ENCODE measurements at regions not wholly inside any gene's neighbourhood (a gene's known extent, or its start where the extent isn't known, plus 50 kb on each side); places are given as distances from the start of the nearest gene placed in this dataset.

- H3F3A ChIP-seq (ENCODE audit: insufficient read depth, low read length) = no peaks in the 10 kb centered on the region
- H2AFZ ChIP-seq (ENCODE audit: low read length) = no peak overlapping the region
- H3K9me3 ChIP-seq (ENCODE audit: low read length) = no peaks in the 10 kb centered on the region
- TF ChIP-seq EZH2 (IDR thresholded peaks at IDR 0.05; ENCODE audit: borderline replicate concordance, low read length) = no peak
- no peak for TF ChIP-seq CTCF (IDR thresholded peaks at IDR 0.05; ENCODE audit: low read length)
- H3K4me1 ChIP-seq (ENCODE audit: insufficient read depth, low read length, severe bottlenecking) = no peaks in the 10 kb centered on the region
- H3K9me2 ChIP-seq (ENCODE audit: low read depth, low read length) = no peaks in the 10 kb centered on the region
- no peaks in the 10 kb centered on the region for H3K36me3 ChIP-seq (ENCODE audit: insufficient read depth, low read length)
- H3K27me3 ChIP-seq (ENCODE audit: insufficient read depth, low read length) = no peaks in the 10 kb centered on the region
- H4K20me1 ChIP-seq (ENCODE audit: insufficient read depth, low read length) = no peaks in the 10 kb centered on the region
- no peaks in the 10 kb centered on the region for H3K79me2 ChIP-seq (ENCODE audit: insufficient read depth, low read length)
- H3K4me3 ChIP-seq (ENCODE audit: low read depth, low read length, poor library complexity, severe bottlenecking) = no peak overlapping the region
- no peak overlapping the region for H3K4me2 ChIP-seq (ENCODE audit: low read length)
- H3K27ac ChIP-seq (ENCODE audit: low read depth, low read length, poor library complexity, severe bottlenecking) = no peak overlapping the region
- H3K9ac ChIP-seq (ENCODE audit: low read length) = no peak overlapping the region
Observed at GRCh38 chr2:221231511-221231910, 340.6 kb downstream of the EPHA4 start.

- Histone ChIP-seq H3K9me3 (ENCODE audit: low read length) (no peaks in the 10 kb centered on the region), H3K4me2 (ENCODE audit: low read length) (no peak overlapping the region), H3K4me1 (ENCODE audit: insufficient read depth, low read length, severe bottlenecking) (no peaks in the 10 kb centered on the region), H3F3A (ENCODE audit: insufficient read depth, low read length) (no peaks in the 10 kb centered on the region), H4K20me1 (ENCODE audit: insufficient read depth, low read length) (no peaks in the 10 kb centered on the region), H3K9me2 (ENCODE audit: low read depth, low read length) (no peaks in the 10 kb centered on the region), H3K36me3 (ENCODE audit: insufficient read depth, low read length) (no peaks in the 10 kb centered on the region), H2AFZ (ENCODE audit: low read length) (no peak overlapping the region), H3K27ac (ENCODE audit: low read depth, low read length, poor library complexity, severe bottlenecking) (no peak overlapping the region), H3K9ac (ENCODE audit: low read length) (no peak overlapping the region), H3K27me3 (ENCODE audit: insufficient read depth, low read length) (no peaks in the 10 kb centered on the region), H3K79me2 (ENCODE audit: insufficient read depth, low read length) (no peaks in the 10 kb centered on the region), H3K4me3 (ENCODE audit: low read depth, low read length, poor library complexity, severe bottlenecking) (no peak overlapping the region)
- TF ChIP-seq EZH2 (IDR thresholded peaks at IDR 0.05; ENCODE audit: borderline replicate concordance, low read length) (no peak), CTCF (IDR thresholded peaks at IDR 0.05; ENCODE audit: low read length) (no peak)
Observed at GRCh38 chr2:221235941-221236340, 336.2 kb downstream of the EPHA4 start.

GRCh38 chr2:221241072-221241471 is 331.0 kb downstream of the EPHA4 start:
- Histone ChIP-seq H3K27ac (ENCODE audit: low read depth, low read length, poor library complexity, severe bottlenecking) (no peak overlapping the region), H3K36me3 (ENCODE audit: insufficient read depth, low read length) (no peaks in the 10 kb centered on the region), H3K27me3 (ENCODE audit: insufficient read depth, low read length) (no peaks in the 10 kb centered on the region), H3K4me1 (ENCODE audit: insufficient read depth, low read length, severe bottlenecking) (no peaks in the 10 kb centered on the region), H3K4me3 (ENCODE audit: low read depth, low read length, poor library complexity, severe bottlenecking) (no peak overlapping the region), H2AFZ (ENCODE audit: low read length) (no peak overlapping the region), H3K9me2 (ENCODE audit: low read depth, low read length) (no peaks in the 10 kb centered on the region), H3K4me2 (ENCODE audit: low read length) (no peak overlapping the region), H3K79me2 (ENCODE audit: insufficient read depth, low read length) (no peaks in the 10 kb centered on the region), H3K9me3 (ENCODE audit: low read length) (no peaks in the 10 kb centered on the region), H3K9ac (ENCODE audit: low read length) (no peak overlapping the region), H4K20me1 (ENCODE audit: insufficient read depth, low read length) (no peaks in the 10 kb centered on the region), H3F3A (ENCODE audit: insufficient read depth, low read length) (no peaks in the 10 kb centered on the region)
- no peak for TF ChIP-seq EZH2 (IDR thresholded peaks at IDR 0.05; ENCODE audit: borderline replicate concordance, low read length)
- no peak for TF ChIP-seq CTCF (IDR thresholded peaks at IDR 0.05; ENCODE audit: low read length)

Data from OCI-LY1 (cell line).